ENCODE measurements at regions not wholly inside any gene's neighbourhood (a gene's known extent, or its start where the extent isn't known, plus 50 kb on each side); places are given as distances from the start of the nearest gene placed in this dataset.

GRCh38 chr9:19681846-19682245 is 107.0 kb downstream of the SLC24A2 start:
- peaks cover 9% of the 10 kb centered on the region for H3K9me3 Mint-ChIP-seq
- no peak for DNase-seq (ENCODE audit: low spot score in 2 of 2)
- H3K27ac Mint-ChIP-seq, result no peak overlapping the region

GRCh38 chr9:19677924-19678323 is 110.9 kb downstream of the SLC24A2 start:
- ATAC-seq (ENCODE audit: low read depth), result no peak
- Mint-ChIP-seq H3K4me1 (no peaks in the 10 kb centered on the region), H3K9me3 (peaks cover 3% of the 10 kb centered on the region), H3K27me3 (no peaks in the 10 kb centered on the region), H3K4me3 (no peak overlapping the region), H3K27ac (no peak overlapping the region), H3K36me3 (no peaks in the 10 kb centered on the region)
- no peak for DNase-seq (ENCODE audit: low spot score in 2 of 2)

More at GRCh38 chr9:19681846-19682245, 107.0 kb downstream of the SLC24A2 start:
- ATAC-seq (ENCODE audit: low read depth), result no peak
- H3K27me3 Mint-ChIP-seq, result no peaks in the 10 kb centered on the region
- H3K36me3 Mint-ChIP-seq, result no peaks in the 10 kb centered on the region
- no peak overlapping the region for H3K4me3 Mint-ChIP-seq
- no peaks in the 10 kb centered on the region for H3K4me1 Mint-ChIP-seq

- ATAC-seq (ENCODE audit: low read depth), result no peak
- H3K27me3 Mint-ChIP-seq, result no peaks in the 10 kb centered on the region
- no peak overlapping the region for H3K4me3 Mint-ChIP-seq
- no peaks in the 10 kb centered on the region for H3K36me3 Mint-ChIP-seq
- H3K27ac Mint-ChIP-seq, result no peak overlapping the region
- H3K9me3 Mint-ChIP-seq, result peaks cover 10% of the 10 kb centered on the region
- no peak for DNase-seq (ENCODE audit: low spot score in 2 of 2)
- H3K4me1 Mint-ChIP-seq, result no peaks in the 10 kb centered on the region
Measured at GRCh38 chr9:19675492-19675891, 113.3 kb downstream of the SLC24A2 start.

GRCh38 chr9:19666575-19666974 is 122.3 kb downstream of the SLC24A2 start:
- H3K4me3 Mint-ChIP-seq, result no peak overlapping the region
- peaks cover 4% of the 10 kb centered on the region for H3K27me3 Mint-ChIP-seq
- ATAC-seq (ENCODE audit: low read depth) (no peak), DNase-seq (ENCODE audit: low spot score in 2 of 2) (no peak)
- H3K27ac Mint-ChIP-seq, result no peak overlapping the region
- no peaks in the 10 kb centered on the region for H3K4me1 Mint-ChIP-seq
- peaks cover 2% of the 10 kb centered on the region for H3K9me3 Mint-ChIP-seq
- no peaks in the 10 kb centered on the region for H3K36me3 Mint-ChIP-seq

- DNase-seq (ENCODE audit: low spot score in 2 of 2) (no peak), ATAC-seq (ENCODE audit: low read depth) (no peak)
- Mint-ChIP-seq H3K4me3 (no peak overlapping the region), H3K9me3 (peaks cover 2% of the 10 kb centered on the region), H3K4me1 (no peaks in the 10 kb centered on the region), H3K36me3 (no peaks in the 10 kb centered on the region), H3K27me3 (peaks cover 5% of the 10 kb centered on the region), H3K27ac (no peak overlapping the region)
Measured at GRCh38 chr9:19665146-19665863, 123.5 kb downstream of the SLC24A2 start.

- Mint-ChIP-seq H3K36me3 (no peaks in the 10 kb centered on the region), H3K27me3 (peaks cover 6% of the 10 kb centered on the region), H3K27ac (no peak overlapping the region), H3K9me3 (peaks cover 2% of the 10 kb centered on the region), H3K4me3 (no peak overlapping the region), H3K4me1 (no peaks in the 10 kb centered on the region)
- DNase-seq (ENCODE audit: low spot score in 2 of 2) (no peak), ATAC-seq (ENCODE audit: low read depth) (no peak)
Measured at GRCh38 chr9:19663570-19663969, 125.3 kb downstream of the SLC24A2 start.

GRCh38 chr9:19662213-19662612 is 126.6 kb downstream of the SLC24A2 start:
- DNase-seq (ENCODE audit: low spot score in 2 of 2) (no peak), ATAC-seq (ENCODE audit: low read depth) (no peak)
- H3K4me1 Mint-ChIP-seq, result no peaks in the 10 kb centered on the region

GRCh38 chr9:19660019-19660418 is 128.8 kb downstream of the SLC24A2 start:
- H3K9me3 Mint-ChIP-seq, result no peaks in the 10 kb centered on the region

More at GRCh38 chr9:19662213-19662612, 126.6 kb downstream of the SLC24A2 start:
- Mint-ChIP-seq H3K4me3 (no peak overlapping the region), H3K36me3 (no peaks in the 10 kb centered on the region), H3K9me3 (no peaks in the 10 kb centered on the region), H3K27me3 (peaks cover 6% of the 10 kb centered on the region), H3K27ac (no peak overlapping the region)

GRCh38 chr9:19656704-19657103 is 132.1 kb downstream of the SLC24A2 start:
- no peaks in the 10 kb centered on the region for H3K4me1 Mint-ChIP-seq
- ATAC-seq (ENCODE audit: low read depth) (no peak), DNase-seq (ENCODE audit: low spot score in 2 of 2) (no peak)
- no peaks in the 10 kb centered on the region for H3K9me3 Mint-ChIP-seq
- peaks cover 2% of the 10 kb centered on the region for H3K27me3 Mint-ChIP-seq
- H3K36me3 Mint-ChIP-seq, result no peaks in the 10 kb centered on the region
- no peak overlapping the region for H3K27ac Mint-ChIP-seq
- no peak overlapping the region for H3K4me3 Mint-ChIP-seq

More at GRCh38 chr9:19660019-19660418, 128.8 kb downstream of the SLC24A2 start:
- Mint-ChIP-seq H3K4me1 (no peaks in the 10 kb centered on the region), H3K36me3 (no peaks in the 10 kb centered on the region), H3K27ac (no peak overlapping the region), H3K4me3 (no peak overlapping the region), H3K27me3 (peaks cover 6% of the 10 kb centered on the region)
- DNase-seq (ENCODE audit: low spot score in 2 of 2), result no peak
- no peak for ATAC-seq (ENCODE audit: low read depth)

- Mint-ChIP-seq H3K9me3 (no peaks in the 10 kb centered on the region), H3K36me3 (no peaks in the 10 kb centered on the region), H3K27me3 (no peaks in the 10 kb centered on the region), H3K4me3 (no peak overlapping the region), H3K4me1 (no peaks in the 10 kb centered on the region), H3K27ac (no peak overlapping the region)
- ATAC-seq (ENCODE audit: low read depth), result no peak
- no peak for DNase-seq (ENCODE audit: low spot score in 2 of 2)
Measured at GRCh38 chr9:19651681-19652080, 137.2 kb downstream of the SLC24A2 start.

- no peaks in the 10 kb centered on the region for H3K4me1 Mint-ChIP-seq
- H3K27me3 Mint-ChIP-seq, result no peaks in the 10 kb centered on the region
- no peak for DNase-seq (ENCODE audit: low spot score in 2 of 2)
Measured at GRCh38 chr9:19650312-19650711, 138.5 kb downstream of the SLC24A2 start.

GRCh38 chr9:19649336-19650041 is 139.3 kb downstream of the SLC24A2 start:
- no peak overlapping the region for H3K27ac Mint-ChIP-seq
- no peaks in the 10 kb centered on the region for H3K4me1 Mint-ChIP-seq
- ATAC-seq (ENCODE audit: low read depth) (no peak), DNase-seq (ENCODE audit: low spot score in 2 of 2) (no peak)
- H3K36me3 Mint-ChIP-seq, result no peaks in the 10 kb centered on the region
- H3K27me3 Mint-ChIP-seq, result no peaks in the 10 kb centered on the region
- no peak overlapping the region for H3K4me3 Mint-ChIP-seq
- H3K9me3 Mint-ChIP-seq, result no peaks in the 10 kb centered on the region

More at GRCh38 chr9:19650312-19650711, 138.5 kb downstream of the SLC24A2 start:
- ATAC-seq (ENCODE audit: low read depth), result no peak
- Mint-ChIP-seq H3K27ac (no peak overlapping the region), H3K36me3 (no peaks in the 10 kb centered on the region), H3K9me3 (no peaks in the 10 kb centered on the region), H3K4me3 (no peak overlapping the region)

- Mint-ChIP-seq H3K36me3 (no peaks in the 10 kb centered on the region), H3K4me3 (no peak overlapping the region), H3K9me3 (no peaks in the 10 kb centered on the region), H3K4me1 (no peaks in the 10 kb centered on the region), H3K27ac (no peak overlapping the region), H3K27me3 (no peaks in the 10 kb centered on the region)
- no peak for DNase-seq (ENCODE audit: low spot score in 2 of 2)
- no peak for ATAC-seq (ENCODE audit: low read depth)
Measured at GRCh38 chr9:19648672-19649071, 140.2 kb downstream of the SLC24A2 start.

- Mint-ChIP-seq H3K27me3 (no peaks in the 10 kb centered on the region), H3K9me3 (no peaks in the 10 kb centered on the region), H3K4me1 (no peaks in the 10 kb centered on the region), H3K27ac (no peak overlapping the region), H3K36me3 (no peaks in the 10 kb centered on the region), H3K4me3 (no peak overlapping the region)
- no peak for DNase-seq (ENCODE audit: low spot score in 2 of 2)
- no peak for ATAC-seq (ENCODE audit: low read depth)
Measured at GRCh38 chr9:19643875-19644274, 145.0 kb downstream of the SLC24A2 start.
